Hepatocyte (in vitro differentiated cells): ENCODE measurements at regions not wholly inside any gene's neighbourhood (a gene's known extent, or its start where the extent isn't known, plus 50 kb on each side); places are given as distances from the start of the nearest gene placed in this dataset.

Experiments used
- DNase-seq: peaks from one replicate; pipeline ENCODE4 v3.0.0-alpha.2; 2016; ENCODE audit warnings: low spot score
- H2AFZ ChIP-seq: fragments of 200-600 bp; sonication (generic); 2 replicates; pipeline ENCODE4 v1.6.0; 2016; ENCODE audit warnings: antibody characterized with exemption, mild to moderate bottlenecking
- H3K27ac ChIP-seq: fragments of 200-600 bp; sonication (generic); 2 replicates; pipeline ENCODE4 v1.5.1; 2016; ENCODE audit warnings: mild to moderate bottlenecking
- H3K27me3 ChIP-seq: fragments of 200-600 bp; sonication (generic); 2 replicates; pipeline ENCODE4 v1.6.1; 2016
- H3K36me3 ChIP-seq: fragments of 200-600 bp; sonication (generic); replicated peaks from 2 replicates; pipeline ENCODE4 v1.5.1; 2016; ENCODE audit warnings: low read depth; ENCODE audit not compliant: insufficient read depth
- H3K4me1 ChIP-seq: fragments of 200-600 bp; sonication (generic); 2 replicates; pipeline ENCODE4 v1.5.1; 2016; ENCODE audit warnings: mild to moderate bottlenecking, moderate library complexity; ENCODE audit not compliant: insufficient read depth
- H3K4me2 ChIP-seq: fragments of 200-600 bp; sonication (generic); 2 replicates; pipeline ENCODE4 v1.6.0; 2016
- H3K4me3 ChIP-seq: fragments of 200-600 bp; sonication (generic); 2 replicates; pipeline ENCODE4 v1.5.1; 2016; ENCODE audit warnings: mild to moderate bottlenecking
- H3K79me2 ChIP-seq: fragments of 200-600 bp; sonication (generic); 2 replicates; pipeline ENCODE4 v1.6.0; 2017; ENCODE audit warnings: mild to moderate bottlenecking
- H3K9me2 ChIP-seq: fragments of 200-600 bp; sonication (generic); replicated peaks from 2 replicates; pipeline ENCODE4 v1.6.0; 2017; ENCODE audit warnings: mild to moderate bottlenecking; ENCODE audit not compliant: insufficient read depth
- H3K9me3 ChIP-seq: fragments of 200-600 bp; sonication (generic); 2 replicates; pipeline ENCODE4 v1.5.1; 2016; ENCODE audit warnings: low read depth, mild to moderate bottlenecking
- H4K20me1 ChIP-seq: fragments of 200-600 bp; sonication (generic); 2 replicates; pipeline ENCODE4 v1.6.0; 2016; ENCODE audit warnings: mild to moderate bottlenecking; ENCODE audit not compliant: insufficient read depth, poor library complexity, severe bottlenecking
- CTCF ChIP-seq: fragments of 200-600 bp; sonication (generic); IDR thresholded peaks from 2 replicates; pipeline ENCODE4 v1.5.1; 2016; ENCODE audit warnings: antibody characterized with exemption, mild to moderate bottlenecking; ENCODE audit not compliant: poor library complexity
- EZH2 ChIP-seq: fragments of 200-600 bp; sonication (generic); IDR thresholded peaks from 2 replicates; pipeline ENCODE4 v1.6.1; 2016; ENCODE audit warnings: antibody characterized with exemption, mild to moderate bottlenecking, borderline replicate concordance
- EZH2phosphoT487 ChIP-seq: fragments of 200-600 bp; sonication (generic); IDR thresholded peaks from one replicate; pipeline ENCODE4 v1.6.1; 2018; ENCODE audit warnings: antibody characterized with exemption, mild to moderate bottlenecking, low read depth, moderate library complexity; ENCODE audit not compliant: unreplicated experiment, severe bottlenecking
- WGBS: methylation state at CpG from one replicate; pipeline ENCODE4 v1.1.6; 2016; ENCODE audit warnings: low lambda C conversion rate; ENCODE audit errors: missing lambda C conversion rate; 5-methylcytosine and 5-hydroxymethylcytosine counted together

GRCh38 chr1:187079330-187079729, 250.6 kb downstream of the PLA2G4A start:
- Histone ChIP-seq H2AFZ (no peak overlapping the region), H3K4me1 (no peaks in the 10 kb centered on the region), H3K27me3 (no peaks in the 10 kb centered on the region), H3K4me3 (no peak overlapping the region), H3K9me3 (no peaks in the 10 kb centered on the region), H4K20me1 (no peaks in the 10 kb centered on the region), H3K4me2 (no peak overlapping the region), H3K9me2 (no peaks in the 10 kb centered on the region), H3K36me3 (no peaks in the 10 kb centered on the region), H3K79me2 (no peaks in the 10 kb centered on the region), H3K27ac (no peak overlapping the region)
- 84% methylated on average over 6 of the region's 6 CpGs for WGBS
- no peak for DNase-seq
- TF ChIP-seq CTCF (no peak), EZH2phosphoT487 (no peak), EZH2 (no peak)

DNA sequence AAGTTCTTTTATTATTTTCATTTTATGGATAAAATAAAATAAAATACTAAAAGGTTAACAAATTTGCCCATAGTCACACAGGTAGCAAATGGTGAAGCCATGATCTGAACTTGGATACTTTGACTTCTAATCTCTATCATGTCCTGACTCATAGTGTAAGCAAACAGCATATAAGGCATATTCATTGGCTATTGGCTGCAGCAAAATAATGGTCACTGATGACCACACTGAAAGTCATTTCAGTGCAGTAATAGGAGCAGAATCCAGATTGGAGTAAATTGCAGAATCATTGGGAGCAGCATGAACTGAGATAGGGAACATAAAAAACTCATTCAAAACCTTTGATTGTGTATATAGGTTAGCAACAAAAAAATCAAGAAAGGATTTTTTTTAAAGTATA, 262.9 kb downstream of the PLA2G4A start:
- Histone ChIP-seq H3K27me3 (no peaks in the 10 kb centered on the region), H3K27ac (no peak overlapping the region), H3K4me3 (no peak overlapping the region), H3K9me3 (no peaks in the 10 kb centered on the region), H3K9me2 (no peaks in the 10 kb centered on the region), H4K20me1 (no peaks in the 10 kb centered on the region), H2AFZ (no peak overlapping the region), H3K4me2 (no peak overlapping the region), H3K79me2 (no peaks in the 10 kb centered on the region), H3K36me3 (no peaks in the 10 kb centered on the region), H3K4me1 (no peaks in the 10 kb centered on the region)
- no peak for DNase-seq
- no peak for TF ChIP-seq EZH2phosphoT487
- TF ChIP-seq CTCF = no peak
- TF ChIP-seq EZH2 = no peak

DNA sequence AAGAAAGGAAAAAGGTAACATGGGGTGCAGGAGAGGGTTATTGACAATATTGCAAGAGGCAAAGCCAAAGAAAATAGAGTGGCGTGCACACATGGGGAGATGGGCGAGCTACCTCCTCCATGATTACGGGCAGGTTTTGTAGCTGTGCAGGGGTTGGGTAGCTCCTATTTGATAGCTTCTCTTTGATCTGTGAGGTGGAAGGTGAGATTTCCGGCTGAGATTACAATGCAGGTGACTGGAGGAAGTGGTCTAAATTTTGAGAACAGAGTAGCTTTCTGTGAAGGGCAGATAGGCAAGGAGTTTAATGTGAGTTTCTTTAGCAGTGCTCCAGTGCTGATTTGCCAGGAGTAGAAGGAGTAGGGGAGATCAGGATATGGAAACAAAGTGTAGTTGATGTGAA, 263.4 kb downstream of the PLA2G4A start:
- no peaks in the 10 kb centered on the region for H4K20me1 ChIP-seq
- H3K79me2 ChIP-seq = no peaks in the 10 kb centered on the region
- no peaks in the 10 kb centered on the region for H3K4me1 ChIP-seq
- no peak for DNase-seq
- 94% methylated on average over 4 of the region's 4 CpGs for WGBS
- H2AFZ ChIP-seq = no peak overlapping the region
- no peak for TF ChIP-seq EZH2phosphoT487
- TF ChIP-seq EZH2 = no peak
- TF ChIP-seq CTCF = no peak
- no peaks in the 10 kb centered on the region for H3K9me3 ChIP-seq
- no peak overlapping the region for H3K4me3 ChIP-seq
- H3K27ac ChIP-seq = no peak overlapping the region
- no peaks in the 10 kb centered on the region for H3K36me3 ChIP-seq
- no peak overlapping the region for H3K4me2 ChIP-seq
- no peaks in the 10 kb centered on the region for H3K27me3 ChIP-seq
- no peaks in the 10 kb centered on the region for H3K9me2 ChIP-seq

DNA sequence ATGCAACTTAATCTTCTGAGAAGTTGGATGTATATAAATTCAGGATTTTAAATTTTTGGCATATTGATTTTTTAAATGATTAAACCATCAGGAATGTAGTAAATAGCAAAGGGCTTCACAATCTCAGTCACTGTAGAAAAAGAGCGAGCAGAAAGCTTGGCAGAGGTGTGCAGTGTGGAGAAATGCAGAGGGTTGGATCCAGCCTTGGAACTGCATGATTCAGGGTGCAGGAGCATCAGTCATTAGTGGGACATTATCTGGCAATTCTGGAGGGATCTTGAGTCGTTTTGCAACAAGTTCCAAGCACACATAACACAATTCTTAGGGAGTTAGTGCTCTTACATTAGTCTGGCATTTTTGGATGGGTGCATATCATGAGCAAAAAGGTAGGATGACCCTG, 267.9 kb downstream of the PLA2G4A start:
- DNase-seq = no peak
- no peak overlapping the region for H3K4me3 ChIP-seq
- H3K36me3 ChIP-seq = no peaks in the 10 kb centered on the region
- H3K4me1 ChIP-seq = no peaks in the 10 kb centered on the region
- no peak overlapping the region for H3K4me2 ChIP-seq
- no peaks in the 10 kb centered on the region for H4K20me1 ChIP-seq
- no peak overlapping the region for H3K27ac ChIP-seq
- H3K79me2 ChIP-seq = no peaks in the 10 kb centered on the region
- no peak overlapping the region for H2AFZ ChIP-seq
- no peaks in the 10 kb centered on the region for H3K27me3 ChIP-seq
- no peaks in the 10 kb centered on the region for H3K9me3 ChIP-seq
- 63% methylated on average over 2 of the region's 2 CpGs for WGBS
- no peaks in the 10 kb centered on the region for H3K9me2 ChIP-seq
- TF ChIP-seq EZH2 (no peak), EZH2phosphoT487 (no peak), CTCF (no peak)
